Large intestine (tissue), 3 donors: ENCODE measurements at regions not wholly inside any gene's neighbourhood (a gene's known extent, or its start where the extent isn't known, plus 50 kb on each side); places are given as distances from the start of the nearest gene placed in this dataset.
A peak's percentile ranks its signal among the peaks of the same experiment; 100 is the strongest.

Experiments used
- DNase-seq, 2 donors: peaks; one replicate each; pipeline versions ENCODE4 v3.0.0 to v3.0.0-alpha.2; 2013
- H3K27ac ChIP-seq: one replicate; pipeline ENCODE4 v1.5.1; 2013; ENCODE audit warnings: low read length
- H3K27me3 ChIP-seq: 2 replicates; pipeline ENCODE4 v1.6.1; 2013; ENCODE audit warnings: low read length; ENCODE audit not compliant: control insufficient read depth, insufficient read depth
- H3K36me3 ChIP-seq: 2 replicates; pipeline ENCODE4 v1.6.1; 2013; ENCODE audit warnings: low read length; ENCODE audit not compliant: control insufficient read depth, insufficient read depth
- H3K4me1 ChIP-seq: one replicate; pipeline ENCODE4 v1.6.1; 2013; ENCODE audit warnings: low read length; ENCODE audit not compliant: control insufficient read depth, insufficient read depth
- H3K4me3 ChIP-seq: one replicate; pipeline ENCODE4 v1.5.1; 2013; ENCODE audit warnings: low read length
- H3K9me3 ChIP-seq: one replicate; pipeline ENCODE4 v1.6.1; 2013; ENCODE audit warnings: mild to moderate bottlenecking, low read depth, low read length, moderate library complexity; ENCODE audit not compliant: control insufficient read depth
- WGBS: methylation state at CpG from one replicate; pipeline ENCODE4 v1.1.5; 2013; ENCODE audit warnings: low lambda C conversion rate; ENCODE audit not compliant: insufficient coverage; 5-methylcytosine and 5-hydroxymethylcytosine counted together

GRCh38 chr4:123286903-123287466, 109.6 kb upstream of the SPRY1 start:
- WGBS: no CpG with 5 or more reads among the region's 2 CpGs
- no peak overlapping the region for H3K4me3 ChIP-seq
- H3K4me1 ChIP-seq: no peaks in the 10 kb centered on the region
- no peaks in the 10 kb centered on the region for H3K36me3 ChIP-seq
- no peak for DNase-seq
- no peaks in the 10 kb centered on the region for H3K27me3 ChIP-seq
- peaks cover 24% of the 10 kb centered on the region for H3K9me3 ChIP-seq
- H3K27ac ChIP-seq: no peak overlapping the region

- no peak overlapping the region for H3K27ac ChIP-seq
- H3K4me1 ChIP-seq: no peaks in the 10 kb centered on the region
- no peaks in the 10 kb centered on the region for H3K27me3 ChIP-seq
- peaks cover 29% of the 10 kb centered on the region for H3K9me3 ChIP-seq
- no peak overlapping the region for H3K4me3 ChIP-seq
- no CpG with 5 or more reads among the region's 3 CpGs for WGBS
- H3K36me3 ChIP-seq: no peaks in the 10 kb centered on the region
- no peak for DNase-seq
These were observed 108.1 kb upstream of the SPRY1 start for GRCh38 chr4:123288309-123289025.

- DNase-seq: no peak
- Histone ChIP-seq H3K4me1 (no peaks in the 10 kb centered on the region), H3K4me3 (no peak overlapping the region), H3K27me3 (no peaks in the 10 kb centered on the region), H3K27ac (no peak overlapping the region), H3K36me3 (no peaks in the 10 kb centered on the region), H3K9me3 (peaks cover 29% of the 10 kb centered on the region)
These were observed 105.3 kb upstream of the SPRY1 start for GRCh38 chr4:123291329-123291728.

- no peaks in the 10 kb centered on the region for H3K27me3 ChIP-seq
- DNase-seq: no peak
- no CpG with 5 or more reads among the region's 2 CpGs for WGBS
- H3K27ac ChIP-seq: no peak overlapping the region
- no peaks in the 10 kb centered on the region for H3K9me3 ChIP-seq
- H3K36me3 ChIP-seq: no peaks in the 10 kb centered on the region
- H3K4me1 ChIP-seq: no peaks in the 10 kb centered on the region
- H3K4me3 ChIP-seq: no peak overlapping the region
These were observed 98.8 kb upstream of the SPRY1 start for GRCh38 chr4:123297836-123298235.

- Histone ChIP-seq H3K36me3 (no peaks in the 10 kb centered on the region), H3K9me3 (no peaks in the 10 kb centered on the region), H3K4me1 (no peaks in the 10 kb centered on the region), H3K27me3 (no peaks in the 10 kb centered on the region), H3K27ac (no peak overlapping the region), H3K4me3 (no peak overlapping the region)
- DNase-seq: no peak
- no CpG with 5 or more reads among the region's 6 CpGs for WGBS
These were observed 98.3 kb upstream of the SPRY1 start for GRCh38 chr4:123298261-123298660.

GRCh38 chr4:123298801-123299200, 97.8 kb upstream of the SPRY1 start:
- H3K36me3 ChIP-seq: no peaks in the 10 kb centered on the region
- DNase-seq: no peak
- no peak overlapping the region for H3K4me3 ChIP-seq
- H3K9me3 ChIP-seq: no peaks in the 10 kb centered on the region
- H3K27me3 ChIP-seq: no peaks in the 10 kb centered on the region
- no peak overlapping the region for H3K27ac ChIP-seq
- H3K4me1 ChIP-seq: no peaks in the 10 kb centered on the region
- 88% methylated on average over 1 of the region's 2 CpGs for WGBS

- no peak overlapping the region for H3K4me3 ChIP-seq
- no peaks in the 10 kb centered on the region for H3K27me3 ChIP-seq
- no peaks in the 10 kb centered on the region for H3K36me3 ChIP-seq
- no peaks in the 10 kb centered on the region for H3K4me1 ChIP-seq
- H3K27ac ChIP-seq: no peak overlapping the region
- peak in 1 of 2 donors; percentile 5 for DNase-seq
- no peaks in the 10 kb centered on the region for H3K9me3 ChIP-seq
These were observed 97.3 kb upstream of the SPRY1 start for GRCh38 chr4:123299212-123299691.

GRCh38 chr4:123300222-123301039, 96.2 kb upstream of the SPRY1 start:
- 91% methylated on average over 4 of the region's 4 CpGs for WGBS
- Histone ChIP-seq H3K27ac (no peak overlapping the region), H3K9me3 (no peaks in the 10 kb centered on the region), H3K4me3 (no peak overlapping the region), H3K36me3 (no peaks in the 10 kb centered on the region), H3K27me3 (no peaks in the 10 kb centered on the region), H3K4me1 (no peaks in the 10 kb centered on the region)
- DNase-seq: no peak

GRCh38 chr4:123301923-123302322, 94.7 kb upstream of the SPRY1 start:
- WGBS: no CpG with 5 or more reads among the region's 2 CpGs
- H3K9me3 ChIP-seq: no peaks in the 10 kb centered on the region
- no peaks in the 10 kb centered on the region for H3K36me3 ChIP-seq
- H3K27me3 ChIP-seq: no peaks in the 10 kb centered on the region
- H3K4me1 ChIP-seq: no peaks in the 10 kb centered on the region
- no peak overlapping the region for H3K4me3 ChIP-seq
- DNase-seq: no peak
- no peak overlapping the region for H3K27ac ChIP-seq

GRCh38 chr4:123304151-123304964, 92.2 kb upstream of the SPRY1 start:
- H3K4me1 ChIP-seq: no peaks in the 10 kb centered on the region
- no peak overlapping the region for H3K27ac ChIP-seq
- no peaks in the 10 kb centered on the region for H3K27me3 ChIP-seq
- DNase-seq: peak in 1 of 2 donors; percentile 11
- WGBS: 80% methylated on average over 1 of the region's 17 CpGs
- no peak overlapping the region for H3K4me3 ChIP-seq
- H3K36me3 ChIP-seq: no peaks in the 10 kb centered on the region
- H3K9me3 ChIP-seq: no peaks in the 10 kb centered on the region
